CD14-positive monocyte (primary cell): ENCODE measurements at regions not wholly inside any gene's neighbourhood (a gene's known extent, or its start where the extent isn't known, plus 50 kb on each side); places are given as distances from the start of the nearest gene placed in this dataset.

Experiments
- DNase-seq, 3 donors: peaks; one replicate each; pipeline ENCODE4 v3.0.0-alpha.2; 2011 to 2022
- H2AFZ ChIP-seq: 2 replicates; pipeline ENCODE4 v1.6.0; 2012; ENCODE audit warnings: mild to moderate bottlenecking, low read depth, low read length, inconsistent platforms; ENCODE audit not compliant: insufficient read depth, poor library complexity, severe bottlenecking
- H3K27ac ChIP-seq, 2 donors: 1 replicate in 1 of 2; 2 replicates in 1 of 2; pipeline ENCODE4 v1.5.1; 2012 to 2013; ENCODE audit warnings: low read length in 2 of 2, control low read depth in 1 of 2, inconsistent platforms in 1 of 2, low read depth in 1 of 2, mild to moderate bottlenecking in 1 of 2
- H3K27me3 ChIP-seq, 2 donors: one replicate each; pipeline versions ENCODE4 v1.6.0 to v1.6.1; 2011 to 2013; ENCODE audit warnings: low read length in 2 of 2; ENCODE audit not compliant: control insufficient read depth in 2 of 2, insufficient read depth in 2 of 2
- H3K36me3 ChIP-seq, 2 donors: replicated peaks in 1 of 2; 1 replicate in 1 of 2; 2 replicates in 1 of 2; pipeline versions ENCODE4 v1.5.1 to v1.6.1; 2012 to 2013; ENCODE audit warnings: low read length in 2 of 2, control low read depth in 1 of 2, inconsistent platforms in 1 of 2, mild to moderate bottlenecking in 1 of 2; ENCODE audit not compliant: insufficient read depth in 2 of 2, control insufficient read depth in 1 of 2
- H3K4me1 ChIP-seq, 2 donors: 1 replicate in 1 of 2; 2 replicates in 1 of 2; pipeline versions ENCODE4 v1.5.1 to v1.6.1; 2012 to 2013; ENCODE audit warnings: low read length in 2 of 2, control low read depth in 1 of 2, inconsistent platforms in 1 of 2, mild to moderate bottlenecking in 1 of 2, moderate library complexity in 1 of 2; ENCODE audit not compliant: insufficient read depth in 2 of 2, control insufficient read depth in 1 of 2
- H3K4me2 ChIP-seq: replicated peaks from 2 replicates; pipeline ENCODE3; 2012; ENCODE audit warnings: low read length, moderate library complexity, mild to moderate bottlenecking; ENCODE audit not compliant: poor library complexity, severe bottlenecking; ENCODE audit errors: extremely low read depth
- H3K4me3 ChIP-seq, 3 experiments: fragments of 200-600 bp in 1 of 3; sonication (generic) in 1 of 3; replicated peaks in 1 of 3; 1 replicate in 2 of 3; 2 replicates in 1 of 3; pipeline ENCODE4 v1.5.1; 2011 to 2013; ENCODE audit warnings: low read length in 3 of 3, mild to moderate bottlenecking in 3 of 3, control low read depth in 2 of 3, low read depth in 2 of 3, inconsistent platforms in 1 of 3, moderate library complexity in 1 of 3
- H3K79me2 ChIP-seq: 2 replicates; pipeline ENCODE4 v1.6.0; 2012; ENCODE audit warnings: mild to moderate bottlenecking, control low read depth, inconsistent platforms, low read length, moderate library complexity; ENCODE audit not compliant: insufficient read depth
- H3K9ac ChIP-seq: 2 replicates; pipeline ENCODE4 v1.6.0; 2017; ENCODE audit warnings: low read length, mild to moderate bottlenecking; ENCODE audit not compliant: insufficient read depth, poor library complexity, severe bottlenecking
- H3K9me3 ChIP-seq, 2 donors: replicated peaks in 1 of 2; 1 replicate in 1 of 2; 2 replicates in 1 of 2; pipeline versions ENCODE4 v1.5.1 to v1.6.1; 2012 to 2013; ENCODE audit warnings: low read length in 2 of 2, control low read depth in 1 of 2; ENCODE audit not compliant: control insufficient read depth in 1 of 2, insufficient read depth in 1 of 2
- H4K20me1 ChIP-seq: 2 replicates; pipeline ENCODE4 v1.6.0; 2012; ENCODE audit warnings: mild to moderate bottlenecking, low read length, control low read depth, moderate library complexity; ENCODE audit not compliant: insufficient read depth
- H3K27ac Mint-ChIP-seq, 7 donors: one replicate each; pipeline ENCODE4 v1.8.0; 2020; ENCODE audit warnings: mild to moderate bottlenecking in 7 of 7, mixed read lengths in 7 of 7, moderate library complexity in 6 of 7, inconsistent platforms in 2 of 7
- H3K27me3 Mint-ChIP-seq, 3 donors: one replicate each; pipeline ENCODE4 v1.8.0; 2021 to 2022; ENCODE audit warnings: low read depth in 3 of 3, mild to moderate bottlenecking in 3 of 3, mixed read lengths in 3 of 3, moderate library complexity in 3 of 3, inconsistent platforms in 1 of 3
- H3K36me3 Mint-ChIP-seq, 2 donors: one replicate each; pipeline ENCODE4 v1.8.0; 2020; ENCODE audit warnings: mixed read lengths in 2 of 2, inconsistent platforms in 1 of 2, mild to moderate bottlenecking in 1 of 2
- H3K4me1 Mint-ChIP-seq: one replicate; pipeline ENCODE4 v1.8.0; 2020; ENCODE audit warnings: mild to moderate bottlenecking, mixed read lengths
- H3K4me3 Mint-ChIP-seq, 2 donors: one replicate each; pipeline ENCODE4 v1.8.0; 2020; ENCODE audit warnings: mild to moderate bottlenecking in 2 of 2, mixed read lengths in 2 of 2, moderate library complexity in 1 of 2
- H3K9me3 Mint-ChIP-seq, 7 donors: one replicate each; pipeline ENCODE4 v1.8.0; 2020 to 2022; ENCODE audit warnings: mixed read lengths in 7 of 7, mild to moderate bottlenecking in 6 of 7, moderate library complexity in 6 of 7, inconsistent platforms in 2 of 7
- CTCF ChIP-seq: fragments of 200-600 bp; IDR thresholded peaks from one replicate; pipeline ENCODE4 v1.8.0; 2022; ENCODE audit warnings: antibody characterized with exemption, mild to moderate bottlenecking
- WGBS: methylation state at CpG from one replicate; pipeline ENCODE4 v1.1.5; 2013; ENCODE audit warnings: missing lambda C conversion rate; ENCODE audit not compliant: insufficient coverage; 5-methylcytosine and 5-hydroxymethylcytosine counted together
- intact Hi-C, 2 donors: fragments of 100-400 bp; cut with micrococcal nuclease; formaldehyde crosslinking; loops; one replicate each; pipeline versions ENCODE4 v1.15.0 to v1.15.1; 2023

- H3K79me2 ChIP-seq: no peaks in the 10 kb centered on the region
- H3K4me2 ChIP-seq: no peak overlapping the region
- intact Hi-C loops: no loop called here
- no peaks in the 10 kb centered on the region for H4K20me1 ChIP-seq
- Mint-ChIP-seq H3K4me1 (no peaks in the 10 kb centered on the region), H3K27me3 (no peaks in the 10 kb centered on the region), H3K27ac (no peak overlapping the region), H3K4me3 (no peak overlapping the region), H3K9me3 (peaks cover 0 to 1% (median 0%) of the 10 kb centered on the region in 7 donors), H3K36me3 (no peaks in the 10 kb centered on the region)
- H3K4me1 ChIP-seq: no peaks in the 10 kb centered on the region
- H3K4me3 ChIP-seq: no peak overlapping the region
- DNase-seq: no peak
- H3K9ac ChIP-seq: no peak overlapping the region
- no peak overlapping the region for H2AFZ ChIP-seq
- no peaks in the 10 kb centered on the region for H3K36me3 ChIP-seq
- no peak for TF ChIP-seq CTCF
- H3K9me3 ChIP-seq: no peaks in the 10 kb centered on the region
- H3K27me3 ChIP-seq: no peaks in the 10 kb centered on the region
- no peak overlapping the region for H3K27ac ChIP-seq
These were observed 236.0 kb downstream of the ALX1 start for GRCh38 chr12:85516039-85516438.

- no peaks in the 10 kb centered on the region for H3K36me3 Mint-ChIP-seq
- peaks cover 0 to 2% (median 0%) of the 10 kb centered on the region in 7 donors for H3K9me3 Mint-ChIP-seq
- TF ChIP-seq CTCF: no peak
- H3K27ac Mint-ChIP-seq: no peak overlapping the region
- Histone ChIP-seq H2AFZ (no peak overlapping the region), H3K27ac (no peak overlapping the region), H3K4me1 (no peaks in the 10 kb centered on the region), H3K27me3 (no peaks in the 10 kb centered on the region), H3K9me3 (no peaks in the 10 kb centered on the region), H3K36me3 (no peaks in the 10 kb centered on the region), H3K4me3 (no peak overlapping the region), H3K9ac (no peak overlapping the region), H3K4me2 (no peak overlapping the region), H4K20me1 (no peaks in the 10 kb centered on the region), H3K79me2 (no peaks in the 10 kb centered on the region)
- no peaks in the 10 kb centered on the region for H3K27me3 Mint-ChIP-seq
- no peaks in the 10 kb centered on the region for H3K4me1 Mint-ChIP-seq
- no peak for DNase-seq
- no peak overlapping the region for H3K4me3 Mint-ChIP-seq
- intact Hi-C loops: no loop called here
- WGBS: 70% methylated on average over 1 of the region's 3 CpGs
These were observed 236.8 kb downstream of the ALX1 start for GRCh38 chr12:85516667-85517325.
